ENCODE measurements at regions not wholly inside any gene's neighbourhood (a gene's known extent, or its start where the extent isn't known, plus 50 kb on each side); places are given as distances from the start of the nearest gene placed in this dataset.

DNA sequence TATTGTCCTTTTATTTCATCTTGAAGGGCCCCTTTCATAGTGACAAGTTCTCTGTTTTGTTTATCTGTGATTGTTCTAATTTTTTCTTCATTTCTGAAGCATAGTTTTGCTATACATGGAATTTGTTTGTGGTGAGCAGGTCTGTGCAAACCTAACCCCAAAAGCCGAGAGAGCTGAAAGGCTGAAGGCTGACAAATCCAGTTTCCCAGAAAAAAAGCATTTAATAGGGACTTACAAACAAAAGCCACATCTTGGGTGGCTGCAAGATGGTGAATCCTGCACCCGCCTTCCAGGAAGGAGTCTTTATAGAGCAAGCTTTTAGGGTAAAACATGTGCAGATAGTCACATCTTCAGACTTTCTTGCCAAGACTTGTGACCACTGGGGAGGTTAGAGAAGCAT lies 473.4 kb upstream of the TRIB2 start:
- DNase-seq (ENCODE audit: insufficient read length, low spot score, missing footprints): no peak
- Histone ChIP-seq H3K4me1 (ENCODE audit: insufficient read depth, low read length) (no peaks in the 10 kb centered on the region), H4K20me1 (ENCODE audit: insufficient read depth, low read length) (no peaks in the 10 kb centered on the region), H3K27ac (ENCODE audit: low read depth, low read length) (no peak overlapping the region), H2AFZ (ENCODE audit: low read length) (no peak overlapping the region), H3K4me2 (ENCODE audit: insufficient read depth, low read length) (no peak overlapping the region), H3K4me3 (ENCODE audit: insufficient read depth, low read length) (no peak overlapping the region), H3K9me3 (ENCODE audit: low read depth, low read length) (no peaks in the 10 kb centered on the region), H3K79me2 (ENCODE audit: insufficient read depth, low read length) (no peaks in the 10 kb centered on the region), H3K36me3 (ENCODE audit: insufficient read depth, low read length) (no peaks in the 10 kb centered on the region), H3K27me3 (ENCODE audit: insufficient read depth, low read length) (no peaks in the 10 kb centered on the region)
- TF ChIP-seq, protein P1, sequence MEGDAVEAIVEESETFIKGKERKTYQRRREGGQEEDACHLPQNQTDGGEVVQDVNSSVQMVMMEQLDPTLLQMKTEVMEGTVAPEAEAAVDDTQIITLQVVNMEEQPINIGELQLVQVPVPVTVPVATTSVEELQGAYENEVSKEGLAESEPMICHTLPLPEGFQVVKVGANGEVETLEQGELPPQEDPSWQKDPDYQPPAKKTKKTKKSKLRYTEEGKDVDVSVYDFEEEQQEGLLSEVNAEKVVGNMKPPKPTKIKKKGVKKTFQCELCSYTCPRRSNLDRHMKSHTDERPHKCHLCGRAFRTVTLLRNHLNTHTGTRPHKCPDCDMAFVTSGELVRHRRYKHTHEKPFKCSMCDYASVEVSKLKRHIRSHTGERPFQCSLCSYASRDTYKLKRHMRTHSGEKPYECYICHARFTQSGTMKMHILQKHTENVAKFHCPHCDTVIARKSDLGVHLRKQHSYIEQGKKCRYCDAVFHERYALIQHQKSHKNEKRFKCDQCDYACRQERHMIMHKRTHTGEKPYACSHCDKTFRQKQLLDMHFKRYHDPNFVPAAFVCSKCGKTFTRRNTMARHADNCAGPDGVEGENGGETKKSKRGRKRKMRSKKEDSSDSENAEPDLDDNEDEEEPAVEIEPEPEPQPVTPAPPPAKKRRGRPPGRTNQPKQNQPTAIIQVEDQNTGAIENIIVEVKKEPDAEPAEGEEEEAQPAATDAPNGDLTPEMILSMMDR (IDR thresholded peaks at IDR 0.05; ENCODE audit: extremely low read depth, low read depth, low read length): no peak

DNA sequence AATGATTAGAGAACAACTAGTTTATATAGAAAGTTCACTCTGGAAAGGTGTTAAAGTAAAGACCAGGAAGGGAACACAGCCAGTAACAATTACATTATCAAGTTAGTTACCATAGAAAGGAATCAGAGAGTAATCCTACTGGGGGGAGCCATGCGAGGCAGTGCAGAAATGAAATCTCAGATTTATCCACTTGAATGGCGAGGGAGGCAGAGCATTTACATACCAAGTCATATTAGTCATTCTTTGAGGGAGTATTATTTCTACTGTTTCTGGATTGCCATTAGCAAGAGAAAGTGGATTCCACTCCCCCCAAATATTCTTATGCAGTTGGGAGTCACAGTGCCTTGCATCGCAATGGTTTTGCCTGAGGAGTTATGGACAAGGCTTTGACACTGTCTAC lies 472.7 kb upstream of the TRIB2 start:
- H3K27me3 ChIP-seq (ENCODE audit: insufficient read depth, low read length): no peaks in the 10 kb centered on the region
- TF ChIP-seq, protein P1 (IDR thresholded peaks at IDR 0.05; ENCODE audit: extremely low read depth, low read depth, low read length): no peak
- no peak overlapping the region for H3K27ac ChIP-seq (ENCODE audit: low read depth, low read length)
- no peaks in the 10 kb centered on the region for H3K79me2 ChIP-seq (ENCODE audit: insufficient read depth, low read length)
- no peaks in the 10 kb centered on the region for H3K36me3 ChIP-seq (ENCODE audit: insufficient read depth, low read length)
- no peak overlapping the region for H3K4me3 ChIP-seq (ENCODE audit: insufficient read depth, low read length)
- H4K20me1 ChIP-seq (ENCODE audit: insufficient read depth, low read length): no peaks in the 10 kb centered on the region
- H3K4me2 ChIP-seq (ENCODE audit: insufficient read depth, low read length): no peak overlapping the region
- no peak for DNase-seq (ENCODE audit: insufficient read length, low spot score, missing footprints)
- H3K4me1 ChIP-seq (ENCODE audit: insufficient read depth, low read length): no peaks in the 10 kb centered on the region
- H2AFZ ChIP-seq (ENCODE audit: low read length): no peak overlapping the region
- H3K9me3 ChIP-seq (ENCODE audit: low read depth, low read length): no peaks in the 10 kb centered on the region

DNA sequence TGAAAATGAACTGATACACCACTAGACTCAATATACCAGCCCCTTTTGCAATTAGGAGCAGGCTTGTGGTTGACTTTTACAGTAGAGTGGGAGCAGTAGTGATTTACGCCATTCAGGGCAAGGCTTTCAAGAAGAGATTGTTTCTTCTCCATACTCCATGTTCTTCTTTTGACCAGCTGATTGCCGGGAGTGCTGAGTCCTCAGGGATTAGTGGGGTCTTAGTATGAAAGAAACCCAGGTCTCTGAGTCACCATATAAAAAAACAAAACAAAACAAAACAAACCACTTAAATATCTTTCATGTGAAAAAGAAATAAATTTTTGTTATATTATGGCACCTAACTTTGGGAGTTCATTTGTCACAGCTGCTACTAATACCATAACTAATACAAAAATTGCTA lies 465.6 kb upstream of the TRIB2 start:
- Histone ChIP-seq H2AFZ (ENCODE audit: low read length) (no peak overlapping the region), H3K4me1 (ENCODE audit: insufficient read depth, low read length) (peaks cover 3% of the 10 kb centered on the region), H3K4me3 (ENCODE audit: insufficient read depth, low read length) (no peak overlapping the region), H3K79me2 (ENCODE audit: insufficient read depth, low read length) (no peaks in the 10 kb centered on the region), H3K27me3 (ENCODE audit: insufficient read depth, low read length) (no peaks in the 10 kb centered on the region), H3K36me3 (ENCODE audit: insufficient read depth, low read length) (no peaks in the 10 kb centered on the region), H3K27ac (ENCODE audit: low read depth, low read length) (no peak overlapping the region), H3K9me3 (ENCODE audit: low read depth, low read length) (no peaks in the 10 kb centered on the region), H4K20me1 (ENCODE audit: insufficient read depth, low read length) (no peaks in the 10 kb centered on the region), H3K4me2 (ENCODE audit: insufficient read depth, low read length) (no peak overlapping the region)
- TF ChIP-seq, protein P1 (IDR thresholded peaks at IDR 0.05; ENCODE audit: extremely low read depth, low read depth, low read length): no peak
- DNase-seq (ENCODE audit: insufficient read length, low spot score, missing footprints): no peak

DNA sequence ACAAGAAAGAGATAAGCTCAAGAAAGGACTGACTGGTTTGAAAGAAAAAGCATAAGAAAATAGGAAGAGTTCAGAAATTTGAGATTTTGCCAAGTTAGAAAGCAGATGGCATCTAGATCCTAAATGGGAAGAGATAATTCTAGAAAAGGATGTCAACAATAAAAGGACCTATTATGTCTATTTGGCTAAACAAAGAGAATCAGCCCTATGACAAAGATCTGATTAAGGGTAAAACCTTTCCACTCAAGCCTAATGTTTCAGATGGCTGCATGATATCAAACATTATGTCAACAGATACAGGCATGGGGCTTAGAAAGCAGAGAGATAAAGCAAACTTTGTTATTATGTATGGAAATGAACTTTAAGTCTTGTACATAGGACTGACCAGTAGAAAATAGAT lies 465.0 kb upstream of the TRIB2 start:
- no peak overlapping the region for H3K4me3 ChIP-seq (ENCODE audit: insufficient read depth, low read length)
- no peak overlapping the region for H3K4me2 ChIP-seq (ENCODE audit: insufficient read depth, low read length)
- no peaks in the 10 kb centered on the region for H3K9me3 ChIP-seq (ENCODE audit: low read depth, low read length)
- H3K36me3 ChIP-seq (ENCODE audit: insufficient read depth, low read length): no peaks in the 10 kb centered on the region
- no peak overlapping the region for H3K27ac ChIP-seq (ENCODE audit: low read depth, low read length)
- TF ChIP-seq, protein P1 (IDR thresholded peaks at IDR 0.05; ENCODE audit: extremely low read depth, low read depth, low read length): no peak
- no peaks in the 10 kb centered on the region for H3K27me3 ChIP-seq (ENCODE audit: insufficient read depth, low read length)
- no peak overlapping the region for H2AFZ ChIP-seq (ENCODE audit: low read length)
- no peaks in the 10 kb centered on the region for H3K79me2 ChIP-seq (ENCODE audit: insufficient read depth, low read length)
- DNase-seq (ENCODE audit: insufficient read length, low spot score, missing footprints): no peak
- H3K4me1 ChIP-seq (ENCODE audit: insufficient read depth, low read length): peaks cover 3% of the 10 kb centered on the region
- H4K20me1 ChIP-seq (ENCODE audit: insufficient read depth, low read length): no peaks in the 10 kb centered on the region
